Astrocyte of the spinal cord (primary cell): ENCODE measurements at regions not wholly inside any gene's neighbourhood (a gene's known extent, or its start where the extent isn't known, plus 50 kb on each side); places are given as distances from the start of the nearest gene placed in this dataset.

Source experiments
- DNase-seq: peaks from one replicate; pipeline ENCODE4 v3.0.0; 2011; ENCODE audit warnings: low read depth, low spot score
- H3K4me3 ChIP-seq: 2 replicates; pipeline ENCODE4 v1.5.1; 2011; ENCODE audit warnings: low read depth, mild to moderate bottlenecking, low read length, moderate library complexity
- CTCF ChIP-seq: IDR thresholded peaks from 2 replicates; pipeline ENCODE4 v1.5.1; 2012; ENCODE audit warnings: low read depth, mild to moderate bottlenecking, low read length, inconsistent platforms
- in situ Hi-C: cut with HindIII; loops from 2 replicates; pipeline ENCODE4 v1.10.0; 2017; ENCODE audit warnings: low sequenced_read_pairs

- in situ Hi-C loops, result no loop called here
Observed at GRCh38 chr15:96246057-96246456, 84.4 kb upstream of the NR2F2 start.

GRCh38 chr15:96247621-96248305 lies 82.7 kb upstream of the NR2F2 start:
- no peak for DNase-seq
- in situ Hi-C loops, result no loop called here

More at GRCh38 chr15:96246057-96246456, 84.4 kb upstream of the NR2F2 start:
- no peak for DNase-seq
- TF ChIP-seq CTCF, result no peak
- no peak overlapping the region for H3K4me3 ChIP-seq

GRCh38 chr15:96252148-96252547 lies 78.4 kb upstream of the NR2F2 start:
- in situ Hi-C loops, result no loop called here
- DNase-seq, result no peak
- H3K4me3 ChIP-seq, result no peak overlapping the region
- no peak for TF ChIP-seq CTCF

More at GRCh38 chr15:96247621-96248305, 82.7 kb upstream of the NR2F2 start:
- H3K4me3 ChIP-seq, result no peak overlapping the region
- no peak for TF ChIP-seq CTCF

- DNase-seq, result no peak
- TF ChIP-seq CTCF, result no peak
- H3K4me3 ChIP-seq, result no peak overlapping the region
- in situ Hi-C loops, result no loop called here
Observed at GRCh38 chr15:96253006-96253747, 77.3 kb upstream of the NR2F2 start.

- in situ Hi-C loops, result no loop called here
- DNase-seq, result no peak
- H3K4me3 ChIP-seq, result no peak overlapping the region
- no peak for TF ChIP-seq CTCF
Observed at GRCh38 chr15:96254173-96254572, 76.3 kb upstream of the NR2F2 start.

- no peak for TF ChIP-seq CTCF
- no peak overlapping the region for H3K4me3 ChIP-seq
- in situ Hi-C loops, result no loop called here
- no peak for DNase-seq
Observed at GRCh38 chr15:96255599-96255998, 74.9 kb upstream of the NR2F2 start.
